Neural crest cell (in vitro differentiated cells): ENCODE measurements at regions not wholly inside any gene's neighbourhood (a gene's known extent, or its start where the extent isn't known, plus 50 kb on each side); places are given as distances from the start of the nearest gene placed in this dataset.

ENCODE experiments used
- DNase-seq: peaks from one replicate; pipeline ENCODE4 v3.0.0; 2021; ENCODE audit warnings: low read depth, mixed read lengths, low spot score
- H3K27ac Mint-ChIP-seq: one replicate; pipeline ENCODE4 v1.8.0; 2021; ENCODE audit warnings: mild to moderate bottlenecking, mixed read lengths; ENCODE audit not compliant: unreplicated experiment
- H3K27me3 Mint-ChIP-seq: 2 replicates; pipeline ENCODE4 v1.8.0; 2021; ENCODE audit warnings: low read depth, mild to moderate bottlenecking, mixed read lengths
- H3K36me3 Mint-ChIP-seq: 2 replicates; pipeline ENCODE4 v1.8.0; 2021; ENCODE audit warnings: low read depth, mild to moderate bottlenecking, mixed read lengths
- H3K4me1 Mint-ChIP-seq: 2 replicates; pipeline ENCODE4 v1.8.0; 2021; ENCODE audit warnings: mixed read lengths
- H3K4me3 Mint-ChIP-seq: one replicate; pipeline ENCODE4 v1.8.0; 2021; ENCODE audit warnings: mild to moderate bottlenecking, mixed read lengths
- H3K9me3 Mint-ChIP-seq: 2 replicates; pipeline ENCODE4 v1.8.0; 2021; ENCODE audit warnings: mixed read lengths
- TF ChIP-seq, protein P1 (sequence below): fragments of 200-600 bp; sonication (generic); conservative IDR thresholded peaks from 2 replicates; pipeline ENCODE4 v1.5.0; 2021; ENCODE audit warnings: antibody characterized with exemption, mild to moderate bottlenecking

GRCh38 chr4:188691811-188692210, 552.6 kb downstream of the TRIML1 start:
- H3K27me3 Mint-ChIP-seq = no peaks in the 10 kb centered on the region

DNA sequence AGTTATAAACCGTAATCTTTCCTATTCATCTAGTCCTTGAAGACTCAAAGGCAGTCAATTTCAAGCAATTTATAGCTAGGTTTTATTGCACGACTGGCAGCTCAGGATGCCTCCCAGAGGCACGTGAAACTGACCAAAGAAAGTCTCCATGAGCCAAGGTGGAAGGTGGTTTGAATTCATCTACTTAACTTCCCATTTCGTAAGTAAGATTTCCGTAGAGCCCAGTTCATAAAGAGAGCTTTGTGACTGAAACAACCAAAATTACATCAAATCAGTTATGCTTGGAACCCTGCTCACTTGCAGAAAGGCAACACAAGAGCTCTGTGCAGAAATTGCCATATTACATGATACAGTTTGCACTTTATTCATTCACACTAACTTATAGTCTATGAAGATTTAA, 556.0 kb downstream of the TRIML1 start:
- Mint-ChIP-seq H3K27ac (no peak overlapping the region), H3K27me3 (no peaks in the 10 kb centered on the region), H3K4me3 (no peak overlapping the region), H3K4me1 (no peaks in the 10 kb centered on the region), H3K9me3 (no peaks in the 10 kb centered on the region), H3K36me3 (no peaks in the 10 kb centered on the region)
- TF ChIP-seq, protein P1, sequence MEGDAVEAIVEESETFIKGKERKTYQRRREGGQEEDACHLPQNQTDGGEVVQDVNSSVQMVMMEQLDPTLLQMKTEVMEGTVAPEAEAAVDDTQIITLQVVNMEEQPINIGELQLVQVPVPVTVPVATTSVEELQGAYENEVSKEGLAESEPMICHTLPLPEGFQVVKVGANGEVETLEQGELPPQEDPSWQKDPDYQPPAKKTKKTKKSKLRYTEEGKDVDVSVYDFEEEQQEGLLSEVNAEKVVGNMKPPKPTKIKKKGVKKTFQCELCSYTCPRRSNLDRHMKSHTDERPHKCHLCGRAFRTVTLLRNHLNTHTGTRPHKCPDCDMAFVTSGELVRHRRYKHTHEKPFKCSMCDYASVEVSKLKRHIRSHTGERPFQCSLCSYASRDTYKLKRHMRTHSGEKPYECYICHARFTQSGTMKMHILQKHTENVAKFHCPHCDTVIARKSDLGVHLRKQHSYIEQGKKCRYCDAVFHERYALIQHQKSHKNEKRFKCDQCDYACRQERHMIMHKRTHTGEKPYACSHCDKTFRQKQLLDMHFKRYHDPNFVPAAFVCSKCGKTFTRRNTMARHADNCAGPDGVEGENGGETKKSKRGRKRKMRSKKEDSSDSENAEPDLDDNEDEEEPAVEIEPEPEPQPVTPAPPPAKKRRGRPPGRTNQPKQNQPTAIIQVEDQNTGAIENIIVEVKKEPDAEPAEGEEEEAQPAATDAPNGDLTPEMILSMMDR = no peak
- no peak for DNase-seq

More at GRCh38 chr4:188691811-188692210, 552.6 kb downstream of the TRIML1 start:
- no peaks in the 10 kb centered on the region for H3K4me1 Mint-ChIP-seq
- TF ChIP-seq, protein P1 = no peak
- no peak overlapping the region for H3K4me3 Mint-ChIP-seq
- no peaks in the 10 kb centered on the region for H3K9me3 Mint-ChIP-seq
- no peak for DNase-seq
- H3K27ac Mint-ChIP-seq = no peak overlapping the region
- H3K36me3 Mint-ChIP-seq = no peaks in the 10 kb centered on the region

- H3K9me3 Mint-ChIP-seq = no peaks in the 10 kb centered on the region
- H3K27me3 Mint-ChIP-seq = no peaks in the 10 kb centered on the region
- H3K4me1 Mint-ChIP-seq = no peaks in the 10 kb centered on the region
- H3K4me3 Mint-ChIP-seq = no peak overlapping the region
- DNase-seq = no peak
- H3K27ac Mint-ChIP-seq = no peak overlapping the region
- TF ChIP-seq, protein P1 = no peak
- no peaks in the 10 kb centered on the region for H3K36me3 Mint-ChIP-seq
Observed at GRCh38 chr4:188697243-188697642, 558.0 kb downstream of the TRIML1 start.

DNA sequence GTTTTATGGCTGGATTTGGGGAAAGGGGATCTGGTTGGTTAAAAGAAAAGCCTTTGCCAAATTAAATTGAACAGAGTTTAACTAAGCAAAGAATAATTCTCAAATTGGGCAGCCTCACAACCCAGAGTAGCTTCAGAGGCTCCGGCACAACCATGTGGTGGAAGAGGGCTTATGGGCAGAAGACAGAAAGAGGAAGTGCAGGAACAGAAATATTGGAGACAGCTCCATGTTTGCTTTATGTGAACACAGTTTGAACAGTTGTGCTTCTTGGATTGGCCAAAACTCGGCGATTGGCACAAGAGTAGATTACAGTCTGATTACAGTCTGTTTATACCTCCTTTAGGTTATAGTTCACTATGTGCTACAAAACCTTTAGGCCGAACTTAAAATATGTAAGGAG, 562.7 kb downstream of the TRIML1 start:
- Mint-ChIP-seq H3K9me3 (peaks cover 3% of the 10 kb centered on the region), H3K27ac (no peak overlapping the region), H3K36me3 (no peaks in the 10 kb centered on the region), H3K4me1 (peaks cover 10% of the 10 kb centered on the region), H3K27me3 (no peaks in the 10 kb centered on the region), H3K4me3 (no peak overlapping the region)
- TF ChIP-seq, protein P1 = no peak
- DNase-seq = no peak

- no peaks in the 10 kb centered on the region for H3K27me3 Mint-ChIP-seq
- H3K36me3 Mint-ChIP-seq = no peaks in the 10 kb centered on the region
- peaks cover 10% of the 10 kb centered on the region for H3K4me1 Mint-ChIP-seq
- H3K27ac Mint-ChIP-seq = no peak overlapping the region
- H3K4me3 Mint-ChIP-seq = no peak overlapping the region
- no peak for DNase-seq
- H3K9me3 Mint-ChIP-seq = peaks cover 3% of the 10 kb centered on the region
- TF ChIP-seq, protein P1 = no peak
Observed at GRCh38 chr4:188704288-188704687, 565.0 kb downstream of the TRIML1 start.

- H3K4me1 Mint-ChIP-seq = peaks cover 10% of the 10 kb centered on the region
- peaks cover 3% of the 10 kb centered on the region for H3K9me3 Mint-ChIP-seq
- H3K4me3 Mint-ChIP-seq = no peak overlapping the region
- H3K27ac Mint-ChIP-seq = no peak overlapping the region
- no peak for DNase-seq
- H3K27me3 Mint-ChIP-seq = no peaks in the 10 kb centered on the region
- TF ChIP-seq, protein P1 = no peak
- H3K36me3 Mint-ChIP-seq = no peaks in the 10 kb centered on the region
Observed at GRCh38 chr4:188707036-188707435, 567.8 kb downstream of the TRIML1 start.
